Activated CD4-positive, alpha-beta memory T cell treated with anti-CD3 and anti-CD28 coated beads for 36 hours (primary cell): ENCODE measurements at regions not wholly inside any gene's neighbourhood (a gene's known extent, or its start where the extent isn't known, plus 50 kb on each side); places are given as distances from the start of the nearest gene placed in this dataset.

Experiments used
- CTCF ChIA-PET: fragments of 350-600 bp; sonication (Branson Sonifier 250); formaldehyde crosslinking; loops from one replicate; lab custom pipeline; 2021; ENCODE audit warnings: antibody characterized with exemption, inconsistent platforms; lab: Charles Lee
- POLR2A ChIA-PET: fragments of 350-600 bp; sonication (Branson Sonifier 250); formaldehyde crosslinking; loops from one replicate; lab custom pipeline; 2021; ENCODE audit warnings: antibody characterized with exemption; lab: Charles Lee
- DNase-seq: peaks from one replicate; pipeline ENCODE4 v3.0.0-alpha.2; 2020
- H3K27ac Mint-ChIP-seq: one replicate; pipeline ENCODE4 v1.8.0; 2021; ENCODE audit warnings: mixed read lengths
- H3K27me3 Mint-ChIP-seq: one replicate; pipeline ENCODE4 v1.8.0; 2021; ENCODE audit warnings: mixed read lengths
- H3K36me3 Mint-ChIP-seq: one replicate; pipeline ENCODE4 v1.8.0; 2021; ENCODE audit warnings: mixed read lengths
- H3K4me1 Mint-ChIP-seq: one replicate; pipeline ENCODE4 v1.8.0; 2021; ENCODE audit warnings: low read depth, mixed read lengths
- H3K4me3 Mint-ChIP-seq: one replicate; pipeline ENCODE4 v1.8.0; 2021; ENCODE audit warnings: mild to moderate bottlenecking, mixed read lengths
- H3K9me3 Mint-ChIP-seq: one replicate; pipeline ENCODE4 v1.8.0; 2021; ENCODE audit warnings: mixed read lengths
- intact Hi-C: fragments of 100-400 bp; cut with micrococcal nuclease; formaldehyde crosslinking; loops from one replicate; pipeline ENCODE4 v1.15.1; 2023

DNA sequence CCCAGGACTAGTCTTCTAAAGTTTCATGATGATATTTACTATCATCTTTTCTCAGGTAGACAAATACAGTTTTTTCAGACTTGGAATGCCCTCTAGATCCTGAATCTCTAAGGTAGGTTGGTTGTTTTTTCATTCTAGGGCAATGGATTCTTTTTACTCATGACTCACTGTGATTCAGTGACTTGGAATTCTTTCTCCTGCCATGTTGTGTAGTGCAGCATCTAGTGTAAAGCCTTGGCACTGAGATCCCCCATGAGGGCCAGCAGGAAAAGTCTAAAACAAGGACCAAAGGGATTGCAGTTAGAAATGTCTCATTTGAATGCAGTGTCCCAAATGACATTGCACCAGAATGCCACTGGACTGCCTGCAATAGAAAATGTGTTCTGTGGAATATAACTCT is 430.4 kb downstream of the NEBL start:
- intact Hi-C loops = no loop called here
- H3K36me3 Mint-ChIP-seq = no peaks in the 10 kb centered on the region
- no peaks in the 10 kb centered on the region for H3K4me1 Mint-ChIP-seq
- DNase-seq = no peak
- no peak overlapping the region for H3K4me3 Mint-ChIP-seq
- peaks cover 6% of the 10 kb centered on the region for H3K9me3 Mint-ChIP-seq
- POLR2A ChIA-PET = no interaction called here
- CTCF ChIA-PET = no interaction called here
- H3K27ac Mint-ChIP-seq = no peak overlapping the region
- no peaks in the 10 kb centered on the region for H3K27me3 Mint-ChIP-seq

DNA sequence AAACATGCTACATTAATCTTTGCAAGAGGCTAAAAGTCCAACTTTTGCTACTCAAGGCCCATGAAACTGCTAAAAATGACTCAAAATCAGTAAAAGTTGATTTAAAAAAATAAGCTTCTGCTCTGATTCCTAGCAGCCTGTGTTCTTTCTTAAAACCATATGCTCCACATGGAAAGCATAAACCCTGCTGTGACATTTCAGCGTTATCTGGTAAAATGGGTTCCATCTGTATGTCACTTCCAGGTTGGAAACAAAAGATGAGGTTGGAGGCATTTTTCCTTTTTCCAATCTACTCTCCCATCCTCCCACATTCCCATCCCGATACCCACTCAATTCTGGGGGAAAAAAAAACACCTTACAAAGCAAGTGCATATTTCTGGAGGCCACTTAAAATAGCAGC is 439.5 kb downstream of the NEBL start:
- POLR2A ChIA-PET = no interaction called here

DNA sequence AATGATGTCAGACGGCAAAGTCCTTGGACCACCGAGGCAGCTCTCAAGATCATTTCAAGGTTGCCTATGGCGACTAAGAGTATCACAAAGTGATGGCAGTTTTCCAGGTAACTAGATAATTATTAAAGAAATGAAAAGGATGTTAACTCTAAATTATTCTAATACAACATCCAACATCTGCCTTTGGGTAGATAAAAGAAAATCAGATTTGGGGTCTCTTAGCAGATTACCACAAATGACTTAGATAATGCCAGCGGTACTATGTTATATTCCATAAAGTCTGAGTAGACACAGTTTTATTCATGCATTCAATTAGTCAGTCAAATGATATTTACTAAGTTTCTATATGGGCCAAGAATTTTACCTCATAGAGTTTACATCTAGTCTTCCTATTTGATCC is 441.3 kb downstream of the NEBL start:
- CTCF ChIA-PET = no interaction called here
- POLR2A ChIA-PET = no interaction called here
- Mint-ChIP-seq H3K27ac (no peak overlapping the region), H3K4me3 (no peak overlapping the region), H3K9me3 (peaks cover 23% of the 10 kb centered on the region), H3K36me3 (no peaks in the 10 kb centered on the region), H3K27me3 (no peaks in the 10 kb centered on the region), H3K4me1 (no peaks in the 10 kb centered on the region)
- no peak for DNase-seq
- intact Hi-C loops = no loop called here

More for the DNA sequence above, 439.5 kb downstream of the NEBL start:
- intact Hi-C loops = no loop called here
- no peak for DNase-seq
- no peak overlapping the region for H3K4me3 Mint-ChIP-seq
- CTCF ChIA-PET = no interaction called here
- H3K9me3 Mint-ChIP-seq = peaks cover 26% of the 10 kb centered on the region
- H3K27me3 Mint-ChIP-seq = no peaks in the 10 kb centered on the region
- no peaks in the 10 kb centered on the region for H3K36me3 Mint-ChIP-seq
- H3K27ac Mint-ChIP-seq = no peak overlapping the region
- H3K4me1 Mint-ChIP-seq = no peaks in the 10 kb centered on the region

DNA sequence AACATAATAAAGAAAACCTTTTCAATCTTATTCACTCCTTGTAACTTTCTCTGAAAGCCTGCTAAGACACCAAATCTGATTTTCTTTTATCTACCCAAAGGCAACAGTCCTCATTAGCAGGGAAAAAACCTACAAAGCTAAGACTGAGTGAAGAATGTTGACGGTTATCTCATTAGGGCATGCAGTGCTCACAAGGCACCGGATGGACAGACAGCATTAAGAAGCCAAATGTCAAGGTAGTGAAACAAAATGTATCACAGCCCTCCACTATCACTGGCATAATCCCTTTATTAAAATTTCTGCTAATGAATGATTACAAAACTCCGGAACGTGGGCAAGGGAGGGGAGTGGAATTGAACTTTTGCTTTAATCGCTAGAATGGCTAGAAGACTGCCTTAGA is 442.8 kb downstream of the NEBL start:
- Mint-ChIP-seq H3K27me3 (no peaks in the 10 kb centered on the region), H3K4me3 (no peak overlapping the region), H3K9me3 (peaks cover 13% of the 10 kb centered on the region), H3K36me3 (no peaks in the 10 kb centered on the region), H3K27ac (no peak overlapping the region), H3K4me1 (no peaks in the 10 kb centered on the region)
- ChIA-PET POLR2A (no interaction called here), CTCF (no interaction called here)
- DNase-seq = no peak
- intact Hi-C loops = no loop called here

DNA sequence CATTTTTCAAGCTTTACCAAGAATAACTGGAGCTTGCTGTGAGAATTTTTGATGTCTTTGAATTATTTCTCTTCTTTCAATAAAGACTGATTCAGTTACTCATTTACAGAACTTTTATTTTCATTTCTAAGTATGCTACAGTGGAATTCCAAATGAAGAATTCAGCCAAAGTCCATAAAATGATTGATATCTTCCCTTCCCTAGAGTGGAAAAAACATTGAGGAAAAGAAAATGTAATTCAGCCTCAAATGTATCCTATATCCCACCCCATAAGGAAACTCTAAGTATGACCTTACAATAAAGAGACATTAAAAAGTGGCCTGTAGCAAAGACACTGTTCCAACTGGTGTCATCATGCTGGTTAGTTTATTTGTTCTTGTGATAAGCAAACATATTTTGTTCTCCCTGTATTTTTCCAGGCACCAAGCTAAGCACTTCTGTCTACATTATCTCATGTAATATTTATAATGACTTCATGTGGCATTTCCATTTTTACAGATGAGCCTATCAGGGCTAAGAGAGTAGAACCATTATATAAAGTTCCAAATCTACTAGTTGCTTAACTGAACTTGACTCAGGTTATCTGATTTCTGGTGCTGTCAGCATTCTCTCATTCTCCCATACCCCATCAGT is 450.4 kb downstream of the NEBL start:
- Mint-ChIP-seq H3K4me3 (no peak overlapping the region), H3K27me3 (no peaks in the 10 kb centered on the region), H3K36me3 (no peaks in the 10 kb centered on the region), H3K9me3 (peaks cover 14% of the 10 kb centered on the region), H3K27ac (no peak overlapping the region), H3K4me1 (no peaks in the 10 kb centered on the region)
- ChIA-PET POLR2A (no interaction called here), CTCF (no interaction called here)
- intact Hi-C loops = no loop called here
- DNase-seq = no peak

DNA sequence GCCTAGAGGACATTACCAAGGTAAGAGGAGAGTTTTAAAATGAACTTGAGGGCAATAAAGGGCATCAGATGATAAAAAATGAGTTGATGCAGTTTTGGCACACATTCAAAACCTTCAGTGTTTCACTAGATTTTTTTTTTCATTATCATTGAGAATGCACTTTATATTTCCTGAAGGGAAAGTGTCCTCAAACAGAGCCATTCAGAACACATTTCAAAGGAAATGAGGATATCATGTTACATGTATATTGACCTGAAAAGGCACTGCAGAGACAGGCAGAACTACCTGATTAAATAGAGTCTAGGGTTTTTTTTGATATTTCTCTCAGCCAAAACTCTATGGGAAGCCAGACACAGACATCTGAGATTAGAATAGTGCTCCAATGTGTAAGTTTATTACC is 454.0 kb downstream of the NEBL start:
- no peak overlapping the region for H3K4me3 Mint-ChIP-seq
- H3K27ac Mint-ChIP-seq = no peak overlapping the region
- ChIA-PET POLR2A (no interaction called here), CTCF (no interaction called here)
- H3K4me1 Mint-ChIP-seq = no peaks in the 10 kb centered on the region
- no peaks in the 10 kb centered on the region for H3K36me3 Mint-ChIP-seq
- H3K9me3 Mint-ChIP-seq = peaks cover 25% of the 10 kb centered on the region
- intact Hi-C loops = no loop called here
- no peaks in the 10 kb centered on the region for H3K27me3 Mint-ChIP-seq
- DNase-seq = no peak

DNA sequence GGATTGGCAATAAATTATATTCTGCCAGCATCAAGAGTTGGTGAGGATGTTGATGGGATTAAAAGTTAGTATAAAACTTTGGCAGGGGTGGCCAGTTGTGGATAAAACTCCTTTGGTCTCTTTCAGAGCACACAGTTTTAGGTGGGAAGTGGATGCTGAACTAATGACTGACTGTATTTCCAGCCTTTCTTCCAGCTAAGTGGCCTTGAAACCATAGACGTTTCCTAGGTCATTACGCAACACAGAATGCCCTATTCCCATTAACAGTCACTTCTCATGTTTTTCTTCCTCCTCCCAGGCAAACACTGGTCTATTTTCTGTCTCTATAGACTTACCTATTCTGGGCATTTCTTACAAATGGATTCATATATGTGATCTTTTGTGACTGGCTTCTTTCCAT is 467.4 kb downstream of the NEBL start:
- CTCF ChIA-PET = no interaction called here
- H3K4me1 Mint-ChIP-seq = no peaks in the 10 kb centered on the region
- POLR2A ChIA-PET = no interaction called here

DNA sequence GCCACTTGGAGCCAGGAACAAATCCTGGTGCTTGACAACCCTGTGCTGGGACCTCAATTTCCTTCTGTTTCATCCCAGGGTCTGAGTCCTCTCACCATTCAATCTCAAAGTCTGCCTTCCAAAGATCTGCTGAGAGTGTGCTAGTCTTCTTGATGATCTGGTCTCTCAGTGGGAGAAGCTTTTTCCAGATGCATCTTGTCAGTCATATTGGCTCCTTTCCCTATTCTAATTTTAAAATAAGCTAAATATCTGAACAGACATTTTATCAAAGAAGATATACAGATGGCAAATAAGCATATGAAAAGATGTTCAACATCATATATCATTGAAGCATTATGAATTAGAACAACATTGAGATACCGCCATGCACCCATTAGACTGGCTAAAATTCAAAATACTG is 469.3 kb downstream of the NEBL start:
- Mint-ChIP-seq H3K36me3 (no peaks in the 10 kb centered on the region), H3K4me3 (no peak overlapping the region), H3K27ac (no peak overlapping the region), H3K4me1 (no peaks in the 10 kb centered on the region), H3K9me3 (peaks cover 30% of the 10 kb centered on the region), H3K27me3 (no peaks in the 10 kb centered on the region)
- intact Hi-C loops = no loop called here
- no peak for DNase-seq
- POLR2A ChIA-PET = no interaction called here
- CTCF ChIA-PET = no interaction called here

More for the DNA sequence above, 467.4 kb downstream of the NEBL start:
- Mint-ChIP-seq H3K36me3 (no peaks in the 10 kb centered on the region), H3K27ac (no peak overlapping the region), H3K9me3 (peaks cover 18% of the 10 kb centered on the region), H3K4me3 (no peak overlapping the region), H3K27me3 (no peaks in the 10 kb centered on the region)
- intact Hi-C loops = no loop called here
- no peak for DNase-seq

DNA sequence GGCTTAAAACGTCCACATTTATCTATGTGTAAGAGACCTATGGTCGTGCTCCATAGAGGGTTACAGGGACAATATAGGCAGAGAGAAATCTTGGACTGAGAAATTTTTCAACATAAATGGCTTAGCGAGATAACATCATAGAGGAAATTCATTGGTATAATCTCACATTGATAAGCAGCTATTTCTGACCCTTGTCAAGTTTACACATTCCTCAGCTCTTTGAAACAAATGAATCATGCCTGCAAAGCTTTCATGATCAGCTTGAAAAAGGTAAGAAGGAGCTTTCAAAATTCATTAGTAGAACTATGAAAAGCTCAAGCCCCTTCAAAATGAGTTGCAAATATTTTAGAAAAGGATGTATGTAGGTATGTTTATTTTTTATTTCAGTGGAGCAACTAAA is 478.8 kb downstream of the NEBL start:
- H3K27ac Mint-ChIP-seq = no peak overlapping the region
- no peaks in the 10 kb centered on the region for H3K36me3 Mint-ChIP-seq
- H3K4me1 Mint-ChIP-seq = no peaks in the 10 kb centered on the region
- ChIA-PET POLR2A (no interaction called here), CTCF (no interaction called here)
- H3K9me3 Mint-ChIP-seq = peaks cover 19% of the 10 kb centered on the region
- intact Hi-C loops = no loop called here
- H3K4me3 Mint-ChIP-seq = no peak overlapping the region
- DNase-seq = no peak
- H3K27me3 Mint-ChIP-seq = no peaks in the 10 kb centered on the region

- CTCF ChIA-PET = no interaction called here
- POLR2A ChIA-PET = no interaction called here
- Mint-ChIP-seq H3K27ac (no peak overlapping the region), H3K27me3 (no peaks in the 10 kb centered on the region), H3K4me1 (no peaks in the 10 kb centered on the region), H3K9me3 (peaks cover 19% of the 10 kb centered on the region), H3K4me3 (no peak overlapping the region), H3K36me3 (no peaks in the 10 kb centered on the region)
- intact Hi-C loops = no loop called here
- no peak for DNase-seq
These were observed 479.3 kb downstream of the NEBL start for GRCh38 chr10:20417791-20418190.

- intact Hi-C loops = no loop called here
- CTCF ChIA-PET = no interaction called here
- no peak for DNase-seq
These were observed 481.4 kb downstream of the NEBL start for GRCh38 chr10:20415684-20416083.

GRCh38 chr10:20407357-20407756 is 489.8 kb downstream of the NEBL start:
- ChIA-PET POLR2A (no interaction called here), CTCF (no interaction called here)
- Mint-ChIP-seq H3K4me1 (no peaks in the 10 kb centered on the region), H3K9me3 (peaks cover 2% of the 10 kb centered on the region), H3K4me3 (no peak overlapping the region), H3K27ac (no peak overlapping the region), H3K27me3 (no peaks in the 10 kb centered on the region), H3K36me3 (no peaks in the 10 kb centered on the region)
- intact Hi-C loops = no loop called here
- no peak for DNase-seq

More at GRCh38 chr10:20415684-20416083, 481.4 kb downstream of the NEBL start:
- Mint-ChIP-seq H3K9me3 (peaks cover 14% of the 10 kb centered on the region), H3K4me1 (no peaks in the 10 kb centered on the region), H3K27ac (no peak overlapping the region), H3K36me3 (no peaks in the 10 kb centered on the region), H3K27me3 (no peaks in the 10 kb centered on the region), H3K4me3 (no peak overlapping the region)
- POLR2A ChIA-PET = no interaction called here

DNA sequence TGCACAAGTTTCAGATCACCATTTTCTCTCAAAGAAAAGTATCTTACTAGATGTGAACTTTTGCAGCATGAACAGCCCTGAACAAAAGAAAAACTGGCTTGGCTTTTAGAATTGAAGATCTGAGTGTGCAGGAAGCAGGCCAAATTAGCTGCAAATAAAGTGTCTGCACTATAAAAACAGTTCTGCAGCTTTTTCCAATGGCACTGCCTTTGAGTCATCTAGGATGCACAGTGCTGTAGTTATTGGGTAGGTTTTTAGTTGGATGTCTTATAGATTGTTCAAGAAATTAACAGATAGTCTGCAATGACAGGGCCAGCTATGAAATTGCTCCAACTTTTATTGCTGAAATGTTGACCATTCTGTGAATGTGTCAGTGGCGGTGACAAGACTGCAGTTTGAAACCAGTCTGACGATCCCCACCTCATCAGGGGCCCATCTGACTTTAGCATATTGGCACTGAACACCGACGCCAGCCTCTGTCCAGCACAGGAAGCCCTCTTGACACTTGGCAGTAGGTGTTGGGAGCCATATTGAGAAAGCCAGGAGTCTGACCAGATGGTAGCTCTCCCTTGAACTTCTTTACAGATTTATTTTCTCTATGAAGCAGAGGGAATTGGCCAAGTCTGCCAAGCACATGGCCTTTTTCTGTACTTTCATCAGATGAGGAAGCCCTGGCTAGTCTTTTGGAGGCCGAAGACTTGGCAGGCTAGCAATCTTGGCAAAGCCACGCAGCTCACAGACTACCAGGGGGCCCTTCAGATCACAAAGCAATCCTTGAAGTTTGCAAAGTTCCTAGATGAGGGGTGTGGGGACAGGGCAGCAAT is 490.6 kb downstream of the NEBL start:
- POLR2A ChIA-PET = no interaction called here
- DNase-seq = no peak
- Mint-ChIP-seq H3K9me3 (peaks cover under 1% of the 10 kb centered on the region), H3K27ac (no peak overlapping the region), H3K4me1 (no peaks in the 10 kb centered on the region), H3K36me3 (no peaks in the 10 kb centered on the region), H3K27me3 (no peaks in the 10 kb centered on the region), H3K4me3 (no peak overlapping the region)
- CTCF ChIA-PET = no interaction called here
- intact Hi-C loops = no loop called here
